HG03280 (cell line): ENCODE measurements at regions not wholly inside any gene's neighbourhood (a gene's known extent, or its start where the extent isn't known, plus 50 kb on each side); places are given as distances from the start of the nearest gene placed in this dataset.

Experiments used
- ATAC-seq: cut with Tn5 transposase; IDR thresholded peaks from one replicate; pipeline ENCODE4 v1.9.1; 2021; ENCODE audit warnings: mild to moderate bottlenecking, moderate library complexity; ENCODE audit not compliant: unreplicated experiment

DNA sequence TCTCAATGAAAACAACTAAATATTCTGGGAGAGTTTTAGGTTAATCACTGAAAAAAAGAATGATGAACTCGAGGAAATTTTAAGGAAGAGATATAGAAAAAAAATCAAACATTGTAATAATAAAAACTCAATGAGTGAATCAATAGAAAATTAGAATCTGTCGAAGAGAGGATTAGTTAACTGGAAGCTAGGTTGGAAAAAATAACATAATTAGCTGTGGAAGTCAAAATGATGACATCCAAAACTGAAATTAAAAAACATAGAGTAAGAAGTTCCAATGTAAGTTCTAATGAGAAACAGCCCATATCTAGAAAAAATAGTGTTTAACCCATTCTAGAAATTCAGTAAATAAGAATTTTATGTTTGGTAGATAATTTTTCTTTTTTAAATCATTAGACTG, 299.3 kb upstream of the RARB start:
- no peak for ATAC-seq

DNA sequence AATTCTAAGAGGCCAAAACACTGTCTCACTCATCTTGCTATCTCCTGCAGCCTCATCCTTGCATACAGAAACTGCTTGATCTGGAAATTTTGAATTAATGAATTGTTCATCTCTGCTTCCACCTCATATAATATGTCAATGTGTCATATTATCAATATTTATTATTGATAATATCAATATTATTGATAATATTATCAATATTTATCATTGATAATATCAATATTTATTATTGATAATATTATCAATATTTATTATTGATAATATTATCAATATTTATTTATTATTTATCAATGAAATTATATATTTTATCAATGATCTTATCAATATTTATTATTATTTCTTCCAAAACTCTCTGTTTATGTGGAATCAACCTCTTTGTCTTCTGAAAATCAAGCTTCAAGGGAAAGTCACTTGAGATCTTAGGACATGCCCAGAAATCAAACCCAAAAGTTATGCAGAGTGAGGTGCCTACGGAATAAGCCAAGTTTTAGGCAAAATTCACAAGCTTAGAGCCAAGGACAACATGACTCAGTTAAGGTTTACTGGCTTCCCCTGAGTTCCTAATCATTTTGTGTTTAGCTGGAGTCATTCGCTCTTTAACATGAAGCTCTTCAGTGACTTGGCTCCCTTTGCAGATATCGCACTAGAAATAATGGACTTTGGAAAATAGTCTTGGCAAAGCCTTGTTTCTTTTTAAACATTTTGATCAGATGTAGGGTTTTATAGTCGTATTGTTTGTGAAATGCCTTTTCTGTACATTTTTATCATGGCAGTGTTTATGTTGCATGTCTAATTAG, 297.1 kb upstream of the RARB start:
- ATAC-seq: no peak

DNA sequence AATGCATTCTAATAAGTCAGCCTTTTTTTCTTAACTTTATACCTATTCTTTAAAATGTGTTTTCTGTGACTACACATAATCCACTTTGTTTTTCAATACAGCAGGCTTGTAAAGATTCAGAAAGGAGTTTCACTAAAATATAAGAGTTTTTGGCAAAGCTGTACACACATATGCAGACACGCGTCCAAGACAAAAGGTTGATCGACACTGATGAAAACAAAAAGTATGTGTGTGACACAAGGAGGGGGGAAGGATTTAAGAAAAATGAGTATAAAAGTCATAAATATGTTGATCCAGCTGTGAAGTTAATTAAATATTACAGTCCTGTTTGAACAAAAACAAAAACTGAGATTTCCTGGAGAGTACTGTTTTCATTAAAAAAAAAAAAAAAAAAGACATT, 294.5 kb upstream of the RARB start:
- ATAC-seq: no peak

DNA sequence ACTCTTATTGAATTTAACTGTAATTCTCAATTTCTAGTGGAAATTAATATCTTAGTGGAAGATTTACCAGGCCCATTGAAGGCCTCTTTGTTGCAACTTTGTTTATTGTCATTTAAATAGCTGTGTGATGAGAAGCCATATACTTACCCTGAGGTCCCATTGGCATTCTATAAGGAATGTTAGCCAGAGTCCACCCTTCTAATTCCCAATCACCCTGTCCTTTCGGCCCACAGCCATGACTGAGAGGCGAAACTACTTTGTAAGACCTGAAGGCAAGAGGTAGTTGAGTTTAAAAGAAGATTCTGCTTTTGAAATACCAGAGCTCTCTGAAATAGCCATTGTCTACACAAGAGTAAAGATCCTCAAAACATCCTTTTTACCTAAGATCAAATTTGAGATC, 290.5 kb upstream of the RARB start:
- no peak for ATAC-seq

- no peak for ATAC-seq
Observed at GRCh38 chr3:25139267-25139666, 288.8 kb upstream of the RARB start.

- ATAC-seq: no peak
Observed at GRCh38 chr3:25142609-25143355, 285.3 kb upstream of the RARB start.

GRCh38 chr3:25143356-25144025, 284.6 kb upstream of the RARB start:
- ATAC-seq: no peak

GRCh38 chr3:25144430-25144829, 283.6 kb upstream of the RARB start:
- ATAC-seq: no peak

GRCh38 chr3:25145176-25145575, 282.9 kb upstream of the RARB start:
- no peak for ATAC-seq

DNA sequence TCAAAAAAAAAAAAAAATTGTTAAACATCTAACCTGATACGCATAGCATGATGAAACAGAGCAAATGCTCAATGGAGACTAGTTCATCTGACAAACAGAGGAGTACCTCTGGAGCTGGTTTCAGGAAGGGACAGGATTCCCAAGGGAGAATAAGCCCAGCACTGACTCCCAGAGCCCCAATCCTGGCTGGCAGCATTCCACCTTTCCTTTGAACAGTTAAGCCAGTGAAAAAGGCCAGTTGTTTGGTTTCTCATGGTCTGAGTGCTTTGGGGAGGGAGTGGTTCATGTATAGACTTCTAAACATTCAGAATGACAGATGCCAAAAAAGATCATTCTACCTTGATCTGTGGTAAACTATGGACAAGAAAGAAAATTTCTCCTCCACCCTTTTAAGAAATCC, 277.9 kb upstream of the RARB start:
- no peak for ATAC-seq

DNA sequence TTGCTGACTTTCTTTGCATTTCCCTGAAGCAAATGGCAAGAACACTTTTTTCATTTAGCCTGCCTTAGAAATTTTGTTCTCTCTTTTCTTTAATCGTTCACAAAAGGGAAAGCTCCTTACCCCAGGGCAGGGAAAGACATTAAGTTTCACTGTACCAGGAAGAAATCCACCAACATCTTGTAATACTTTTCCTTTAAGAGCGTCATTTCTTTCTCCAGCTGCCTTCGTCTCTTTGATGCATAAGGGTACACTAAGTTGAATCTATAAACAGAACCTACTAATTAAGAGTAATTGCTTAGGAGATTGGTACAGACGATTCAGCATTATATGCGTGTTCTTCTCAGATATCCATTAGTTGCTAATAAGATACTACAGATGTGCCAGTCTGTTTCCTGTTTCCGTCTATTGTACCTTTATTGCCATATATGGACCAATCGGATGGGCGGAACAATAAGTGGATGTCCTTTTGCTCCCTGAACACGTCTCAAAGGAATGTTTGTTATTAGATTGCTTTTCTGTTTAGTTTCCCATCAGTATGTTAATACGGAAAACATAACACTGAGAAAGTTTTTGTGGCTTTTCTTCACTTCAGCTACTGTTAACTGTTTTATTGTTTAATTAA, 276.7 kb upstream of the RARB start:
- ATAC-seq: no peak

DNA sequence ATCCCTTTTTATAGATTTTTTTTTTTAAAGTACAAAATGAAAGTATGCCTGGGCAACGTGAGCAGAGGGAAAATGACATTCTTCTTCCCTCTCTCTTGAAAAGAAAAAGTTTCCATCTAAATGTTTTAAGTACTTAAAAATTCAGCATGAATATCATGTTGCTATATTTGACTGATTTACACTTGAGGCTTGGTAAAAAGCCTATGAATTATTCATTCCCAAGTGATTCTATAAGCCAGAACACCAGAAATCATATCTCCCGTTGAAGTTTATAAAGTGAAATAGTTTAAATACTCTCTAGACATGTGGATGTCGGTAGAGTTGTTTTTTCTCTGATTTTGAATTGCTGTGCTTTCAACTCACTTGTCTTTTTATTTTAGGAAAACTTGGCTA, 276.2 kb upstream of the RARB start:
- ATAC-seq: no peak

DNA sequence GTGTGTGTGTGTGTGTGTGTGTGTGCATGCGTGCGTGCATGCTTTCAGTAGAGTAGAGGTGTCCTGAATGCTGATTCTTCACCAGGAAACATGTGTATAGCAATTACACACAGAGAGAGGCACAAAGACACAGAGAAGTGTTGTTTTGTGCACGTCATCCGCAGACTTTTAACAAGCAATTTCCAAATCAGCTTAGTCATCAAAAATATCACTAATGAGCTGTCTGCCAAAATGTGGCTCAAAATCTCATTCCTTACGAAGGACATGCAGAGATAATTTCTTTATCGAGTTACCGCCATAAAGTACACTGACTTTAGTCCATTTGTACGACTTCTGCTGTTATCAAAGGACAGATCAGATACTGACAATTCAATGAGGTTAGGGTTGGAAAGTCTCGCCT, 274.9 kb upstream of the RARB start:
- ATAC-seq: no peak

DNA sequence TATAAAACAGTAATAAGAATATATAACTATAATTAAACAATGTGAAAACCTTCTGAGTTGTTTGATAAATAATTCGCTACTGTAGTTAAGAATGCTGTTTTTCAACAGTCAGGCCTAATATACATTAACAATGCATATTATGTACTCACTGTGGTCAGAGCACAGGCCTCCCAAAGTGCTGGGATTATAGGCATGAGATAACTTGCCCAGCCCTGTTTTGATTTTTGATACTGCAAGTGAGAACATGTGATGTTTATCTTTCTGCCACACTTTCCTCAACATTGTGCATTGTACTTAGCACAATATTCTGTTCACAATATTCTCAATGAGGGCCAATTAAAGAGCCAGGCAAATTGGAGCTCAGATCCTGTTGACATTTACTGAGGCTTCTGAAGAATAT, 274.5 kb upstream of the RARB start:
- ATAC-seq: no peak

GRCh38 chr3:25155652-25156471, 272.2 kb upstream of the RARB start:
- ATAC-seq: no peak

DNA sequence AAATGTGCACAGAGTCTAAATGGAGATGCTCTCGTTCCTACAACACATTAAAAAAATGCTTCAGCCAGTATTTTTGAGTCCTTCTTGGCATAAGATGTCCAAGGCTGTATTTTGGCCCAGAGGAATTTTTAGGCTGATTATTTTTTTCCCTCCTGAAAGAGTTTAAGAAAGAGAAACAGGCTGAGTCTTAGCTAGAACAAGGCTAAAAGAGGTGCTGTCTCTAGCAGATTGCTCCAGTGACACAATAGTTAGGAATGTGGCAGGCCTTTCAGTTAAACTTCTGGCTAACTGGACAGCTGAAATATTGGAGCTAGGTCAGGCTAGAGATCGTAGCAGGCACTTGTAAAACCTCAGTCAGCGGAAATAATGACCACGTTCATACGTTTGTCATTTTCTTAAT, 271.4 kb upstream of the RARB start:
- ATAC-seq: no peak

DNA sequence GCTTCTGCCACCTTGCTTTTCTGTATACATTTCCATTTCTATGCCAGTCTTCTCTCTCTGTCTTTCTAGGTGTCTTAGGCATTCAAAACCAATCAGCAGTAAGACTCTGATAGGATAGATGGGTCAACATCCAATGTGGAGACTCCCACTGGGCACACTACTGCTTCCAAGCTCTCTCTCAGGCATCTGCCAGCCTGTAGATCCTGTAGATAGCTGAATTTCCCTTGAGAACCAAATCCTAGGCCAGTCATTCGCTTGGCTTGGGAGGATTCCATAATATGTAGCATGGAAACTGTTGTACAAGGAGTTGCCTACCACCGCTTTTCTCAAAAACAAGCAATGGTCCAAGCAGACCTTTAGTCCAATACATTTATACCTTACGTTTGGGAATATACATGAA, 262.8 kb upstream of the RARB start:
- ATAC-seq: no peak

DNA sequence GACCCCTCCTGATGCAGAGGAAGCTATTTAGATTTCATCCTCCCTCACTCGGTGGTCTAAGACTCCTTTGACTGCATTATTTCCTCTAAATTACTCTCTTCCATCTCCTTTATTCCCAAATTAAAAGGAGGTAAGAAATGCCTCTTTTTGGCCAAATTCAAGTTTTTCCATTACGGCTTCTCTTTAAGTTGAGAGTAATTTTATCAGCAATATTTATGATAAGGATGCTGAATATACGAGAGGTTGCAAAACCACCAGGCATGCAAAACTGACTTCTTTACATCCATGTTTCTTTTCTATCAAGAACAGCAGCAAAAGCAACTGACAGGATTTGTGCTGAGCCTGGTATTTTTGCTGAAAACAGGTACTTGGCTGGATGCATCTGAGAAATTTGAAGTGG, 262.0 kb upstream of the RARB start:
- no peak for ATAC-seq

DNA sequence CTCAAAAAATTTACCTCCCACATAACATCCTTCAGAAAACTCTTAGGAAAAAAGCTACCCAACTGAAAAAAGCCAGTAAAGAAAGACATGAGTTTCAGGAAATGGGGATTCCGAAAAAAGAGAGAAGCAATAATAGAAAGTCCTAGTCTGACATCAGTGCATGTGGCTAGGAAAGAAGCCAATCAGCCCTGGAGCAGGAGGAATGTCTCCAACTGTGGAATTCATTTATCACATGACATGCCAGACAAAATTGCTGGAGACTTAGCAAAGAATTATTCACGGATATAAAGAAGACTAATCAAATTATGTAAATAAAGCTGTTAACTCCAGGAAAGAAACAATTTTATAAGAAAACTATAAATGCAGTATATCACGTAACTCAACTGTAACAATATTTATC, 258.9 kb upstream of the RARB start:
- ATAC-seq: no peak

DNA sequence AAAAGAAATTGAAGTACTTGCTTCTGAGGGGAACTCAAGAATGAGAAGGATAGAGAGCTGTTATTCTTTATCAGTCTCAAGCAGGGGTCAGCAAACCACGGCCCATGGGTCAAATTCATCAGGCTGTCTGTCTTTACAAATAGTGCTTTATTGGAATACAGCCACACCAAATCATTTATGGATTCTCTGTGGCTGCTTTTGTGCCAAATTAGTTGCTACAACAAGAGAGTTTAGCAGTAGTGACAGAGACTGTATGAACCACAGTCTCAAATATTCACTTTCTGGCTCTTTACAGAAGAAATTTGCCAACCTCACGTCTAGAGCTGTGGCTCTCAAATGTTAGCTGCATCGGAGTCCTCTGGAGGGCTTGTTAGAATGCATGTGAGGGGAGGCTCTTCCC, 258.0 kb upstream of the RARB start:
- ATAC-seq: no peak
